Neuron (in vitro differentiated cells): ENCODE measurements at regions not wholly inside any gene's neighbourhood (a gene's known extent, or its start where the extent isn't known, plus 50 kb on each side); places are given as distances from the start of the nearest gene placed in this dataset.

Experiments used
- H2AFZ ChIP-seq: one replicate; pipeline ENCODE4 v1.6.1; 2013; ENCODE audit warnings: low read depth, mild to moderate bottlenecking, inconsistent platforms, low read length, moderate library complexity
- H3K27me3 ChIP-seq: one replicate; pipeline ENCODE4 v1.6.1; 2013; ENCODE audit warnings: low read length; ENCODE audit not compliant: insufficient read depth
- H3K36me3 ChIP-seq: one replicate; pipeline ENCODE4 v1.6.1; 2013; ENCODE audit warnings: low read length; ENCODE audit not compliant: insufficient read depth
- H3K4me1 ChIP-seq: one replicate; pipeline ENCODE4 v1.6.1; 2013; ENCODE audit warnings: low read length; ENCODE audit not compliant: insufficient read depth
- H3K4me3 ChIP-seq: 2 replicates; pipeline ENCODE4 v1.5.1; 2013; ENCODE audit warnings: mild to moderate bottlenecking, low read length, moderate library complexity
- H3K9me3 ChIP-seq: one replicate; pipeline ENCODE4 v1.6.1; 2013; ENCODE audit warnings: low read length

DNA sequence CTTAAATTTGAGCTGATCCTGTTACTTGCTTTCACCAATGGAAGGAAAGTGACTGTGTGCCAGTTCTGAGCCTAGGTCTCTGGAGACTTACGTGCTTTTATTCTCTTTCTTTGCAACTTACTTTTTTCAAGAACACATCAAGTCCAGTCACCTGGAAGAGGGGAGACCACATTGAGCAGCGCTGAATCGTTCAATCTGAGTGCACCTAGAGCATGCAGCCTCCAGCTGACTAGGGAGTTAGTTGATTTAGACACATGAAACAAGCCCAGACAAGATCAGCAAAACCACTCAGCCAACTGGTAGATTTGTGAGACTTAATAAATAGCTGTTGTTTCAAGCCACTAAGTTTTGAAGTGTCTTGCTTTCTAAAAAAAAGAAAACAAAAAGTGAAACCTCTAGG lies 1014.8 kb upstream of the FBXO33 start:
- no peaks in the 10 kb centered on the region for H3K9me3 ChIP-seq
- no peaks in the 10 kb centered on the region for H3K36me3 ChIP-seq
- no peak overlapping the region for H3K4me3 ChIP-seq
- no peak overlapping the region for H2AFZ ChIP-seq
- H3K27me3 ChIP-seq: no peaks in the 10 kb centered on the region
- no peaks in the 10 kb centered on the region for H3K4me1 ChIP-seq

DNA sequence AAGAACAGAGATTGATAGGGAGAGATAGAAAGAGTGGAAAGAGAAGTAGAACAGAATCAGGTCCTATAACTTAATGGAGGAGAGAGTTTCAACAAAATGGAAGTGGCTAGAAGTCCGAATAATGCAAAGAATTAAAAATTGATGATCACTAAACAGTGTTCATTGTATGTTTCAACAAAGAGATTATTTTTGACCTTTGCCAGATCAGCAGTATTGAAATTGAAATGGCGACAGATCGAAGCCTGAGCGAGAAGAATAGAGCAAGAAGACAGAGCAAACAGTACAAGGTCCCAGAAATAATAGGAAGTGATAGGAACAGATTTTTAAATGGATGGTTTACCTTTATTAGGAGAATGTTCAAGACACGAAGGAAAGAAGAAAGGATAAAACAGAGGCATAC lies 1012.8 kb upstream of the FBXO33 start:
- no peak overlapping the region for H2AFZ ChIP-seq
- no peaks in the 10 kb centered on the region for H3K27me3 ChIP-seq
- H3K4me1 ChIP-seq: no peaks in the 10 kb centered on the region
- H3K9me3 ChIP-seq: no peaks in the 10 kb centered on the region
- no peak overlapping the region for H3K4me3 ChIP-seq
- no peaks in the 10 kb centered on the region for H3K36me3 ChIP-seq

DNA sequence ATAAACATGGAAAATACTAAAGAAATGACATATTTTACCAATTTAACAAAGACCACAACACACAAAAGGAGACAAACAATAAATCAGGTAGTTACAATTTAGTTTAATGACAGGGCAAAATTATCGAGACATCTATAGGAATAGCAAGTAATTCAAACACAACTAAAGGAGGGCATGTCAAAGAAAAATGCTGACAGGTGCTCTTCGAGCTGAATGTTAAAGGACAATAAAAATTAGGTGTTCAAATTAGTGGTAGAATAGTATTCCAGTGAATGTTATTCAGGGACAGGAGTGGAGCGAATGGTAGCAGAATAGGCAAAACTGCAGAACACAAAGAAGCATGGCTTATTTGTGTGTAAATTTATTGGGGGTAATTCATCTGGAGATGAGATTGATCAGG lies 1004.3 kb upstream of the FBXO33 start:
- Histone ChIP-seq H3K4me3 (no peak overlapping the region), H3K9me3 (no peaks in the 10 kb centered on the region), H3K36me3 (no peaks in the 10 kb centered on the region), H2AFZ (no peak overlapping the region), H3K4me1 (no peaks in the 10 kb centered on the region), H3K27me3 (no peaks in the 10 kb centered on the region)

DNA sequence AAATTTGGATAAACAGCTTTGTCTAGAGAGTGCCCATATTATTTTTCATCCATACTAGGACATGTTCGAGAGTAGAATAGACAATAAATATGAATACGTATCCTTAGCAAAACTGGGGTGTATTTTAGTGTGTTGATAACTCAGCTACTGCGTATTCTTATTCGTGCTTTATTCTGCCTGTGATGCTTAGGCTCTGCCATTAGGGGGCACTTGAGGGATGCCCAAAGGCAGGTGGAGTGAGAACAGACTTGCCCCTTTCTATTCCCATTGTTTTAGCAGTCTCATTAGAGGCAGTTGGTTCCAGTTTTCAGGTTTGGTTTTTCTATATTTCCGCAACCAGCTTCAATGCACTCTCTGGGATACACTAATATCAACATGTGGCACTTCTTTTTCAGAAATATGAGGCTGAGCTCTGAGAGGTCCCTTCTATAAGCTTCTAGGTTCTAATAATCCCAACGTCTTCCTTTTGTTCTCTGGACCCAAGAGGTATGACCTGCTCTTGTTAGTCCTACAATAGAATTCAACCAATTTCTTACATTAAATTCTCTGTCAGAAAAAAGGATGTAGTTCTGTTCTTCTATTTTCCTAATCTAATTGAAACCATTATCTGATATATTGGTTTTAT lies 985.7 kb upstream of the FBXO33 start:
- Histone ChIP-seq H2AFZ (peak overlapping the region; percentile 46), H3K4me1 (no peaks in the 10 kb centered on the region), H3K4me3 (no peak overlapping the region), H3K9me3 (no peaks in the 10 kb centered on the region), H3K36me3 (no peaks in the 10 kb centered on the region), H3K27me3 (no peaks in the 10 kb centered on the region)

DNA sequence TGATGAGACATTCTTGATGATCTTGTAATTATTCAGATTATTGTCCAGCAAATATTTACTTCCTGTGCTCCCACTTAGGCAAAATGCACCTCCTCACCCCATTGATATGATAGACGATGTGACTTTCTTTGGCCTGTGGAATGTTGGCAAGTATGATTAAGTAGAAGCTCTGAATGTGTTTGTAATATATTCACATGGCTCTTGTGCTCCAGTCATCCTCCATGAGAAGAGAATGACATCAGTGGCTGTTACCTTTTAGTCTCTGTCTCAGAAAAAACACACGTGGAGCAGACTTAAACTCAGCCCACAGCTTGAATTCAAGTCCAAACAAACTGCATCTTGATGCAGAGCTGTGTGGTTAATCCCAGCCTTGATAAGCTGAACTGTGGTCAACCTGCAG lies 984.3 kb upstream of the FBXO33 start:
- H2AFZ ChIP-seq: no peak overlapping the region
- no peak overlapping the region for H3K4me3 ChIP-seq
- H3K27me3 ChIP-seq: no peaks in the 10 kb centered on the region
- no peaks in the 10 kb centered on the region for H3K36me3 ChIP-seq
- no peaks in the 10 kb centered on the region for H3K4me1 ChIP-seq
- no peaks in the 10 kb centered on the region for H3K9me3 ChIP-seq

DNA sequence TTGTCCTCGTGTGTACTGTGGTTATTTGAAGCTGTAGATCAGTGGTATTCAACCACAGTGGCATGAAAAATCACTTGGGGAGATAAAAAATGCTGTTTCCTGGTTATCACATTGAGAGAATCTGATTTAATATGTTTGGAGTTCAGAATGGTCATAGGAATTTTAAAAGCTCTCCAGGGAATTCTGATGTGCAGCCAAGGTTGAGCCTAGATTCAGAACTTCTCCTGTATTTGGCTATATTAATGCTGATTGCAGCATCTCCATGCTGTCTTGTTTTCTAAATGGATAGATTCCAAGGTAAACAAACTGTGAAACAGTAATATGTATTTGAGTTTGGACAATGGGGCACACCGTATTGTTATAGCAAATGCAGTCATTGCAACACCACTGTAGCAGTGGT lies 982.2 kb upstream of the FBXO33 start:
- H3K9me3 ChIP-seq: no peaks in the 10 kb centered on the region
- no peaks in the 10 kb centered on the region for H3K27me3 ChIP-seq
- no peak overlapping the region for H3K4me3 ChIP-seq
- no peak overlapping the region for H2AFZ ChIP-seq
- no peaks in the 10 kb centered on the region for H3K4me1 ChIP-seq
- H3K36me3 ChIP-seq: no peaks in the 10 kb centered on the region

DNA sequence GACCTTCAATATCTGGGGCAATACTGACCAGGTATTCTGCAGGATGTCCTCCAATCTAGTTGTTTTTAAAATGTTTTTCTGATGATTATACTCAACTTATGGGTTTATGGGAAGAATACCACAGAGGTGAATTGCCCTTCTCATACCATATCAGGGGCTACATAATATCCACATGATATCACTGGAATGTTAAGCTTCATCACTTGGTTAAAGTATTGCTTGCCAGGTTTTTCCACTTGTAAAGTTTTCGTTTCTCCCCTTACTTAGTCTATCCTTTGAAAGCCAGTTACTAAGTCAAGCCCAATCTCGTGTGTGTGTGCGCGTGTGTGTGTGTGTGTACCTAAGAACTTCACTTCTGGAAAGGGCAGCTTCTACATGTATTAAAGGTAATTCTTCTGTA lies 980.9 kb upstream of the FBXO33 start:
- Histone ChIP-seq H3K4me1 (no peaks in the 10 kb centered on the region), H3K4me3 (no peak overlapping the region), H3K9me3 (peaks cover 6% of the 10 kb centered on the region), H3K36me3 (no peaks in the 10 kb centered on the region), H2AFZ (no peak overlapping the region), H3K27me3 (no peaks in the 10 kb centered on the region)

DNA sequence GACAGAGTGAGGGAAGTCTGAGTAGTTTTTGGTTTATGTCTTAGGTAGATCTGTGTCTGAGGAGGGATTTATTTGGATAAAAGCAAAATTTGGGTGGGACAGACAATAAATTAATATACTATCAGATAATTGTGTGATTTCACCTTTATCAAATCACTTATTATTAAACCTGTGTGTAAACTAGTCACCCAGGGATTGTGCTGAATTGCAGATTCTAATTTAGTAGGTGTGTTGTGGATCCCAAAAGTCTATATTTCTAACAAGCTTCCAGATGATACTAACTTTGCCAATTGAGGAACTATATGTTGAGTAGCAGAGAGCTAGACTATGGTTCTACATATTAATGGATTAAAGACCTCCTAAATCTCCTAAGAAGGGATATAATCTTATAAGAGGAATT lies 978.5 kb upstream of the FBXO33 start:
- no peak overlapping the region for H3K4me3 ChIP-seq
- H3K36me3 ChIP-seq: no peaks in the 10 kb centered on the region
- no peaks in the 10 kb centered on the region for H3K4me1 ChIP-seq
- no peaks in the 10 kb centered on the region for H3K27me3 ChIP-seq
- peaks cover 13% of the 10 kb centered on the region for H3K9me3 ChIP-seq
- H2AFZ ChIP-seq: no peak overlapping the region

DNA sequence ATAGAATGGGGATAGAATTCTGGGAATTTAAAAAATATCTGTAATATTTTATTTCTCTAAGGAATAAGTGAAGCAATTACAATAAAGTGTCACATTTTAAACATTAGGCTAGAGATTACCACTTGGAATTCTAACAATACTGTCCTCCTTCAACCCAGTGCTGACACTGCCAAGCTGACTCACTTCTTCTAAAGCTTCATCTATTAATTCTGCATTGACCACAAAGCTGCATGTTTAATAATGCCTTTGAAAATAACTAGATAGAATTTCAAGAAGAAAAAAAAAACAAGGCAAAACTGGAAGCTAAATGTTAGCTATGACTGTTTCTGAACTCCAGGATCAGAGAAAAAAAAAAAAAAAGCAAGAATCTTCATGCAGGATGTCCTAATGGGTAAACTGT lies 970.7 kb upstream of the FBXO33 start:
- Histone ChIP-seq H2AFZ (no peak overlapping the region), H3K36me3 (no peaks in the 10 kb centered on the region), H3K4me3 (no peak overlapping the region), H3K9me3 (peaks cover 7% of the 10 kb centered on the region), H3K27me3 (no peaks in the 10 kb centered on the region), H3K4me1 (no peaks in the 10 kb centered on the region)

DNA sequence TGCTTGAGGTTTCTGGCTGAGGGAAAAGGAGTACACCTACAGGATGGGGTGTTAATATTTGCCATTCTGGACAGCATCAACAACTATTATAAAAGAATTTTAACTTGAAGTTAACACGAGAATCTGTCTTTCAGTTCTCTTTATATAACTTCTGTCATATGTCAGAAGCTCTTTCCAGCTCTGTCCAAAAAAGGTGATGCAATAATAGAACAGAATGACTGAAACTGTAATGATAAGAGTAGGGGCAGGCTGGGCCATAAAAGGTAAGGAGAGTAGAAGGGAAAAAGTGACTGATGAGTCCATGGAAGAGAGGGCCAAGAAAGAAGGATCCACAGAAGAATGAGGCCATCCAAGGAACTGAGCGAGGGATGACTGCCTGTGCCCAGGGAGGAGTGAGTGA lies 966.7 kb upstream of the FBXO33 start:
- Histone ChIP-seq H3K9me3 (no peaks in the 10 kb centered on the region), H3K36me3 (no peaks in the 10 kb centered on the region), H3K4me3 (no peak overlapping the region), H3K27me3 (no peaks in the 10 kb centered on the region), H2AFZ (no peak overlapping the region), H3K4me1 (no peaks in the 10 kb centered on the region)

DNA sequence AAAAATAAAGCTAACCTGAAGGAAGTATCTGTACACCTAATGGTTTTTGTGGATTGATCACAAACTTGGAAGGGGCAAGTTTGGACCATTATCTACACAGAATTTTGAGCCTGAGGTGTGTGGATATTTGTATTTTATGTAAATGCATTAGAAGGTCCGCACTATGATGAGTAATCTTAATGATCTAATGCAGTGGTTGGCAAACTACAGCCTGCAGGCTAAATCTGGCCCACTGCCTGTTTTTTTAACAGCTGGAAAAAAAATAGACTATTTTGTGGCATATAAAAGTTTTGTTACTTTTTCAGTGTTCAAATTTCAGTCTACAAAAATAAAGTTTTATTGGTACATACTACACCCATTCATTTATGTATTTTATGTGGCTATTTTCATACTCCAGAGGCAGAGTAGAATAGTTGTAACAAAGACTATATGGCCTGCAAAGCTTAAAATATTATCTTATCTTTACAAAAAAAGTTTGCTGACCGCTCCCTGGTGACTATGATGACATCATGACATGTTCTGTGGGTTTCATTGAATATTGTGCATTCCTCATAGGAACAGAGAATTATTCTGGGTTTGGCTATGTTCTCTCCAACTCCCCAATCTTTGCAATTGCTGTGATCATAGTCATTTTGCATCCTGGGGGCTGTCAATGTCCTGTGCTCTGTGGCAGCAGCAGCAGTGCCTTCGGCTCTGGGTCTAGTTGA lies 962.6 kb upstream of the FBXO33 start:
- Histone ChIP-seq H2AFZ (no peak overlapping the region), H3K4me3 (no peak overlapping the region), H3K36me3 (no peaks in the 10 kb centered on the region), H3K4me1 (no peaks in the 10 kb centered on the region), H3K27me3 (no peaks in the 10 kb centered on the region), H3K9me3 (no peaks in the 10 kb centered on the region)

DNA sequence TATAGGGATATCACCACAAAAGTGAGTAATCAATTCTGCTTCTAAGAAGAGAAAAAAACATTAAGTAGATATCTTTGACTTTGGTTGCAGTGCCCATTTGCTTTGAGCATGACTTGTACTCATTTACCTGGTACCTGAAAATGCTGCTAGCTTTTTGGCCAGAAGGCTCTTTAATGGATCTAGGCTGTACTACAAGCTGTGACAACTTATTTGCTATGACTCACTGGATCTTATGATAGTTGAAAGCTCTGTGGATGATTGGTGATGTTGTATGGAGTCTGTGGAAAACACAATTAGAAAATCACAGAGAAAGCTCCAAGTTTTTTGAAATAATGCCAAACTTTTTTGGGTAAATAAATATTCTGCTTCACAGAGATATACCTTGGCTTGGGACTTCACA lies 960.9 kb upstream of the FBXO33 start:
- Histone ChIP-seq H3K4me3 (no peak overlapping the region), H3K4me1 (no peaks in the 10 kb centered on the region), H3K36me3 (no peaks in the 10 kb centered on the region), H2AFZ (no peak overlapping the region), H3K27me3 (no peaks in the 10 kb centered on the region), H3K9me3 (no peaks in the 10 kb centered on the region)

DNA sequence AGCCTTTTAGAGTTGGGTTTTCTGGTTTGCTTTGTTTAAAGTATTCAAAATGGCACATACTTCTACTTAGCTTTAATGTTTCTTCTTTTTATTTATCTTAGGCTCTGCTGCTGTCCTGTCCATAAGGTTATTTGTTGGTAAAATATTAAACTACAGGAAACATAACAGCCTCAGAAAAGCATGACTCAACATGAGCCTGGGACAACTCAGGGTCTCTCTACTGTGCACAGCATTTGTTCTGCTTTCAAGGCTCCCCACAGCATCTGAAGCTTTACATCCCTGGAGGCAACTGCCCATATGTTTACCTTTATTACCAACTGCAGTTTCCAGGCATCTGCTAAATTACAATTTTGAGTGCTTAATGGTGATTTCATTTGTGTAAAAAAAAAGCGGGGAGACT lies 954.2 kb upstream of the FBXO33 start:
- H3K27me3 ChIP-seq: no peaks in the 10 kb centered on the region
- no peaks in the 10 kb centered on the region for H3K9me3 ChIP-seq
- H3K4me3 ChIP-seq: no peak overlapping the region
- H3K4me1 ChIP-seq: no peaks in the 10 kb centered on the region
- H2AFZ ChIP-seq: peak overlapping the region; percentile 48
- H3K36me3 ChIP-seq: no peaks in the 10 kb centered on the region

DNA sequence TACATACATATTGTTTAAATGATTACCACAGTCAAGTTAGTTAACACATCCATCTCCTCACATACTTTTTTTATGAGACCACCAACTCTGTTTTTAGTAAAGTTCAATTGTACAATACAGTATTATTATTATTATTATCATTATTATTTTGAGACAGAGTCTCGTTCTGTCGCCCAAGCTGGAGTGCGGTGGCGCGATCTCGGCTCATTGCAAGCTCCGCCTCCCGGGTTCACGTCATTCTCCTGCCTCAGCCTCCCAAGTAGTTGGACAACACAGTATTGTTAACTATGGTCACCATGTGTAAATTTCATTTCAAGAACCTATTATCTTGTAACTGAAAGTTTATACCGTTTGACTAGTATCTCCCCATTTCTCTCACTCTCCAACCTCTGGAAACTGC lies 942.0 kb upstream of the FBXO33 start:
- no peaks in the 10 kb centered on the region for H3K27me3 ChIP-seq
- no peak overlapping the region for H2AFZ ChIP-seq
- H3K4me3 ChIP-seq: no peak overlapping the region
- no peaks in the 10 kb centered on the region for H3K9me3 ChIP-seq
- H3K4me1 ChIP-seq: peaks cover 10% of the 10 kb centered on the region
- H3K36me3 ChIP-seq: no peaks in the 10 kb centered on the region
